RWPE2 (cell line): ENCODE measurements at regions not wholly inside any gene's neighbourhood (a gene's known extent, or its start where the extent isn't known, plus 50 kb on each side); places are given as distances from the start of the nearest gene placed in this dataset.

ENCODE experiments used
- ATAC-seq: fragments of 200-7000 bp; cut with Tn5 transposase; 3 replicates; pipeline ENCODE4 v1.9.1; 2021; ENCODE audit warnings: low read depth
- DNase-seq: peaks from one replicate; pipeline ENCODE4 v3.0.0-alpha.2; 2020; ENCODE audit warnings: low spot score
- H3K27ac ChIP-seq: fragments of 450-650 bp; 2 replicates; pipeline ENCODE4 v1.5.1; 2017; ENCODE audit warnings: mild to moderate bottlenecking; ENCODE audit not compliant: poor library complexity, severe bottlenecking
- H3K27me3 ChIP-seq: fragments of 250-450 bp; sonication (Bioruptor Pico); 2 replicates; pipeline ENCODE4 v1.5.1; 2021; ENCODE audit warnings: mild to moderate bottlenecking, moderate library complexity; ENCODE audit not compliant: insufficient read depth, poor library complexity, severe bottlenecking
- H3K36me3 ChIP-seq: fragments of 250-450 bp; sonication (Bioruptor Pico); 2 replicates; pipeline ENCODE4 v1.5.1; 2020; ENCODE audit warnings: low read depth, mild to moderate bottlenecking, moderate library complexity
- H3K4me1 ChIP-seq: fragments of 250-450 bp; sonication (Bioruptor Pico); 2 replicates; pipeline ENCODE4 v1.5.1; 2021; ENCODE audit warnings: mild to moderate bottlenecking, moderate library complexity; ENCODE audit not compliant: insufficient read depth, poor library complexity, severe bottlenecking
- H3K4me3 ChIP-seq: fragments of 250-450 bp; sonication (Bioruptor Pico); 2 replicates; pipeline ENCODE4 v1.5.1; 2021; ENCODE audit warnings: mild to moderate bottlenecking, moderate library complexity; ENCODE audit not compliant: severe bottlenecking
- H3K9me3 ChIP-seq: fragments of 250-450 bp; sonication (Bioruptor Pico); 2 replicates; pipeline ENCODE4 v1.5.1; 2021; ENCODE audit warnings: mild to moderate bottlenecking, moderate library complexity; ENCODE audit not compliant: severe bottlenecking
- TF ChIP-seq, protein P1 (sequence below): fragments of 450-650 bp; IDR thresholded peaks from one replicate; pipeline ENCODE4 v1.5.1; 2017; ENCODE audit warnings: mild to moderate bottlenecking, moderate library complexity; ENCODE audit not compliant: poor library complexity, severe bottlenecking

DNA sequence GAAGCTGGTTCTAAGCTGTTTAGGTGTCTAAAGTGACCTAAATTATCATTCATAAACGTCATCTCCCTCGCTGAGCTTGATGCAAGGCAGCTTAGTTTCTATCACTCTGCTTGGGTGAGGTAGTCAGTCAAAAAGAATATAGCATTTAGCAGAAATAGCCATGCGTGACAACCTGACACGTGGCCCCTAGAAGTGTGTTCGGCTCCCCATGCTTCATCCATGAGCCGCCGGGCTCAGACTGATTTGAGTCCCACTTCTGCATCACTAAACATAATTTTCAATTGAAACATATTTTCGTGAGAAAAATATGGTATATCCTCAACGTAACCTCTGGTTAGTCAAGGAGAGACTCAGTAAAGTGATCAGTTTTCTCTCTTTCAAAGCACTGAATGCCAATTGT lies 459.8 kb downstream of the IRS2 start:
- no peaks in the 10 kb centered on the region for H3K36me3 ChIP-seq
- no peak for ATAC-seq

GRCh38 chr13:109323338-109323737 lies 463.0 kb downstream of the IRS2 start:
- Histone ChIP-seq H3K4me1 (no peaks in the 10 kb centered on the region), H3K36me3 (no peaks in the 10 kb centered on the region), H3K27me3 (no peaks in the 10 kb centered on the region), H3K4me3 (no peak overlapping the region), H3K9me3 (no peaks in the 10 kb centered on the region), H3K27ac (no peak overlapping the region)
- DNase-seq (no peak), ATAC-seq (no peak)
- TF ChIP-seq, protein P1, sequence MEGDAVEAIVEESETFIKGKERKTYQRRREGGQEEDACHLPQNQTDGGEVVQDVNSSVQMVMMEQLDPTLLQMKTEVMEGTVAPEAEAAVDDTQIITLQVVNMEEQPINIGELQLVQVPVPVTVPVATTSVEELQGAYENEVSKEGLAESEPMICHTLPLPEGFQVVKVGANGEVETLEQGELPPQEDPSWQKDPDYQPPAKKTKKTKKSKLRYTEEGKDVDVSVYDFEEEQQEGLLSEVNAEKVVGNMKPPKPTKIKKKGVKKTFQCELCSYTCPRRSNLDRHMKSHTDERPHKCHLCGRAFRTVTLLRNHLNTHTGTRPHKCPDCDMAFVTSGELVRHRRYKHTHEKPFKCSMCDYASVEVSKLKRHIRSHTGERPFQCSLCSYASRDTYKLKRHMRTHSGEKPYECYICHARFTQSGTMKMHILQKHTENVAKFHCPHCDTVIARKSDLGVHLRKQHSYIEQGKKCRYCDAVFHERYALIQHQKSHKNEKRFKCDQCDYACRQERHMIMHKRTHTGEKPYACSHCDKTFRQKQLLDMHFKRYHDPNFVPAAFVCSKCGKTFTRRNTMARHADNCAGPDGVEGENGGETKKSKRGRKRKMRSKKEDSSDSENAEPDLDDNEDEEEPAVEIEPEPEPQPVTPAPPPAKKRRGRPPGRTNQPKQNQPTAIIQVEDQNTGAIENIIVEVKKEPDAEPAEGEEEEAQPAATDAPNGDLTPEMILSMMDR: no peak

More for the DNA sequence above, 459.8 kb downstream of the IRS2 start:
- DNase-seq: no peak
- TF ChIP-seq, protein P1: no peak
- Histone ChIP-seq H3K4me3 (no peak overlapping the region), H3K27ac (no peak overlapping the region), H3K9me3 (no peaks in the 10 kb centered on the region), H3K4me1 (peaks cover 9% of the 10 kb centered on the region), H3K27me3 (no peaks in the 10 kb centered on the region)

- Histone ChIP-seq H3K4me1 (no peaks in the 10 kb centered on the region), H3K27me3 (no peaks in the 10 kb centered on the region), H3K27ac (no peak overlapping the region), H3K9me3 (no peaks in the 10 kb centered on the region), H3K36me3 (no peaks in the 10 kb centered on the region), H3K4me3 (no peak overlapping the region)
- ATAC-seq (no peak), DNase-seq (no peak)
- TF ChIP-seq, protein P1: no peak
These were observed 467.3 kb downstream of the IRS2 start for GRCh38 chr13:109318945-109319590.

- Histone ChIP-seq H3K4me3 (no peak overlapping the region), H3K27me3 (no peaks in the 10 kb centered on the region), H3K9me3 (no peaks in the 10 kb centered on the region), H3K27ac (no peak overlapping the region), H3K36me3 (no peaks in the 10 kb centered on the region), H3K4me1 (no peaks in the 10 kb centered on the region)
- ATAC-seq: no peak
- TF ChIP-seq, protein P1: no peak
- DNase-seq: no peak
These were observed 470.9 kb downstream of the IRS2 start for GRCh38 chr13:109315481-109315880.

- ATAC-seq (no peak), DNase-seq (no peak)
- Histone ChIP-seq H3K9me3 (no peaks in the 10 kb centered on the region), H3K4me1 (no peaks in the 10 kb centered on the region), H3K4me3 (no peak overlapping the region), H3K36me3 (no peaks in the 10 kb centered on the region), H3K27ac (no peak overlapping the region), H3K27me3 (no peaks in the 10 kb centered on the region)
- TF ChIP-seq, protein P1: no peak
These were observed 472.3 kb downstream of the IRS2 start for GRCh38 chr13:109314101-109314500.
